IMR-90 (cell line): ENCODE measurements at regions not wholly inside any gene's neighbourhood (a gene's known extent, or its start where the extent isn't known, plus 50 kb on each side); places are given as distances from the start of the nearest gene placed in this dataset.
A peak's percentile ranks its signal among the peaks of the same experiment; 100 is the strongest.

Experiments used
- ATAC-seq: fragments of 200-7000 bp; cut with Tn5 transposase; 2 replicates; pipeline ENCODE4 v1.9.1; 2020; ENCODE audit warnings: low read depth, mild to moderate bottlenecking, moderate library complexity
- BruUV-seq: library from RNA; stranded (reverse); fragments of 400-500 nt; replicated peaks from 2 replicates; lab custom pipeline; 2021; lab: Mats Ljungman, UMichigan
- CTCF ChIA-PET: fragments of 300-600 bp; formaldehyde crosslinking; extraction: SDS; loops from one replicate; lab custom pipeline; 2021; ENCODE audit warnings: antibody characterized with exemption; lab: Yijun Ruan, JAX
- POLR2A ChIA-PET: fragments of 300-600 bp; sonication (Branson Sonifier 250); formaldehyde crosslinking; loops from one replicate; lab custom pipeline; 2022; ENCODE audit warnings: antibody characterized with exemption; ENCODE audit not compliant: unreplicated experiment; lab: Charles Lee
- DNase-seq: peaks from one replicate; pipeline ENCODE4 v3.0.0; 2013
- H2AFZ ChIP-seq: replicated peaks from 2 replicates; pipeline ENCODE3; 2013; ENCODE audit warnings: low read length, mild to moderate bottlenecking; ENCODE audit not compliant: poor library complexity
- H2AK5ac ChIP-seq: 2 replicates; pipeline ENCODE4 v1.6.1; 2013; ENCODE audit warnings: low read depth, low read length, inconsistent platforms
- H2AK9ac ChIP-seq: replicated peaks from 2 replicates; pipeline ENCODE3; 2013; ENCODE audit warnings: mild to moderate bottlenecking, low read depth, low read length, moderate library complexity; ENCODE audit not compliant: poor library complexity
- H2BK120ac ChIP-seq: 2 replicates; pipeline ENCODE4 v1.6.1; 2013; ENCODE audit warnings: low read depth, low read length, inconsistent platforms
- H2BK15ac ChIP-seq: 3 replicates; pipeline ENCODE4 v1.6.1; 2013; ENCODE audit warnings: low read depth, low read length, inconsistent platforms
- H2BK20ac ChIP-seq: 2 replicates; pipeline ENCODE4 v1.6.1; 2013; ENCODE audit warnings: low read depth, mild to moderate bottlenecking, inconsistent platforms, low read length, moderate library complexity
- H2BK5ac ChIP-seq: 2 replicates; pipeline ENCODE4 v1.6.1; 2013; ENCODE audit warnings: mild to moderate bottlenecking, low read depth, low read length, inconsistent platforms; ENCODE audit not compliant: poor library complexity, severe bottlenecking
- H3K14ac ChIP-seq: replicated peaks from 2 replicates; pipeline ENCODE4 v1.6.1; 2013; ENCODE audit warnings: low read depth, low read length, inconsistent platforms
- H3K18ac ChIP-seq: 2 replicates; pipeline ENCODE4 v1.6.1; 2013; ENCODE audit warnings: low read depth, low read length, control low read depth
- H3K23ac ChIP-seq: 2 replicates; pipeline ENCODE4 v1.6.1; 2013; ENCODE audit warnings: low read depth, low read length, inconsistent platforms
- H3K27ac ChIP-seq: 2 replicates; pipeline ENCODE4 v1.5.1; 2013; ENCODE audit warnings: mild to moderate bottlenecking, control low read depth, low read length; ENCODE audit not compliant: insufficient read depth
- H3K27me3 ChIP-seq: 2 replicates; pipeline ENCODE4 v1.6.1; 2013; ENCODE audit warnings: low read length; ENCODE audit not compliant: control insufficient read depth, insufficient read depth
- H3K36me3 ChIP-seq: 2 replicates; pipeline ENCODE4 v1.6.1; 2013; ENCODE audit warnings: low read length, mixed read lengths; ENCODE audit not compliant: control insufficient read depth, insufficient read depth
- H3K4ac ChIP-seq: 2 replicates; pipeline ENCODE4 v1.6.1; 2013; ENCODE audit warnings: low read depth, low read length, inconsistent platforms
- H3K4me1 ChIP-seq: 2 replicates; pipeline ENCODE4 v1.6.1; 2013; ENCODE audit warnings: low read length, mixed read lengths; ENCODE audit not compliant: control insufficient read depth, insufficient read depth
- H3K4me2 ChIP-seq: 2 replicates; pipeline ENCODE4 v1.6.1; 2013; ENCODE audit warnings: low read depth, mild to moderate bottlenecking, control low read depth, low read length, moderate library complexity
- H3K4me3 ChIP-seq: 2 replicates; pipeline ENCODE4 v1.5.1; 2013; ENCODE audit warnings: low read depth, mild to moderate bottlenecking, control low read depth, low read length, moderate library complexity; ENCODE audit not compliant: insufficient read depth
- H3K56ac ChIP-seq: 2 replicates; pipeline ENCODE4 v1.6.1; 2013; ENCODE audit warnings: low read length, inconsistent platforms; ENCODE audit not compliant: insufficient read depth; ENCODE audit errors: extremely low read depth
- H3K79me1 ChIP-seq, 2 experiments: 2 replicates each; pipeline ENCODE4 v1.6.1; 2013; ENCODE audit warnings: low read length in 2 of 2, inconsistent platforms in 1 of 2, low read depth in 1 of 2
- H3K9ac ChIP-seq: 2 replicates; pipeline ENCODE4 v1.6.1; 2013; ENCODE audit warnings: low read depth, low read length, control low read depth
- H3K9me1 ChIP-seq: 2 replicates; pipeline ENCODE4 v1.6.1; 2013; ENCODE audit warnings: low read length, inconsistent platforms; ENCODE audit not compliant: insufficient read depth
- H3K9me3 ChIP-seq: 2 replicates; pipeline ENCODE4 v1.6.1; 2013; ENCODE audit warnings: low read length; ENCODE audit not compliant: control insufficient read depth, insufficient read depth
- H4K20me1 ChIP-seq: 2 replicates; pipeline ENCODE4 v1.6.1; 2013; ENCODE audit warnings: low read length, inconsistent platforms; ENCODE audit not compliant: insufficient read depth
- H4K5ac ChIP-seq: 2 replicates; pipeline ENCODE4 v1.6.1; 2013; ENCODE audit warnings: mild to moderate bottlenecking, low read depth, low read length, control low read depth
- H4K8ac ChIP-seq, 2 experiments: 2 replicates each; pipeline ENCODE4 v1.6.1; 2013; ENCODE audit warnings: low read depth in 2 of 2, low read length in 2 of 2, control low read depth in 1 of 2, inconsistent platforms in 1 of 2
- H4K91ac ChIP-seq: 2 replicates; pipeline ENCODE4 v1.6.1; 2013; ENCODE audit warnings: low read depth, low read length, inconsistent platforms; ENCODE audit not compliant: insufficient read depth
- BHLHE40 ChIP-seq: fragments of 150-350 bp; IDR thresholded peaks from 2 replicates; pipeline ENCODE4 v1.6.1; 2016; ENCODE audit warnings: mild to moderate bottlenecking, low read depth, low read length
- CHD1 ChIP-seq: IDR thresholded peaks from 2 replicates; pipeline ENCODE4 v1.6.1; 2012; ENCODE audit warnings: low read depth, low read length, improper control_type of control experiment
- FOS ChIP-seq: fragments of 150-350 bp; IDR thresholded peaks from 2 replicates; pipeline ENCODE4 v1.6.1; 2016; ENCODE audit warnings: low read depth, low read length
- MAZ ChIP-seq: IDR thresholded peaks from 2 replicates; pipeline ENCODE4 v1.6.1; 2012; ENCODE audit warnings: low read depth, mild to moderate bottlenecking, low read length, improper control_type of control experiment, moderate library complexity, borderline replicate concordance
- MXI1 ChIP-seq: IDR thresholded peaks from 2 replicates; pipeline ENCODE4 v1.6.1; 2012; ENCODE audit warnings: low read depth, mild to moderate bottlenecking, low read length, moderate library complexity, borderline replicate concordance
- POLR2A ChIP-seq: IDR thresholded peaks from 2 replicates; pipeline ENCODE4 v1.6.1; 2012; ENCODE audit warnings: mild to moderate bottlenecking, low read depth, low read length
- RAD21 ChIP-seq: IDR thresholded peaks from 2 replicates; pipeline ENCODE4 v1.6.1; 2012; ENCODE audit warnings: low read length, improper control_type of control experiment
- RFX5 ChIP-seq: IDR thresholded peaks from 2 replicates; pipeline ENCODE4 v1.8.0; 2012; ENCODE audit warnings: low read depth, mild to moderate bottlenecking, low read length, moderate library complexity
- SMC3 ChIP-seq: fragments of 150-350 bp; IDR thresholded peaks from 2 replicates; pipeline ENCODE4 v1.6.1; 2016; ENCODE audit warnings: low read depth, mild to moderate bottlenecking, antibody characterized with exemption, low read length, moderate library complexity
- WGBS, 2 experiments: methylation state at CpG; one replicate each; pipeline versions ENCODE4 v1.1.5 to v1.1.7; 2013; ENCODE audit warnings: missing lambda C conversion rate in 2 of 2; ENCODE audit not compliant: insufficient read length in 1 of 2; ENCODE audit errors: extremely low coverage in 2 of 2; 5-methylcytosine and 5-hydroxymethylcytosine counted together
- dilution Hi-C: fragments of 300-500 bp; cut with HindIII; formaldehyde crosslinking; loops from one replicate; pipeline ENCODE4 v1.14.3; 2018; ENCODE audit warnings: low sequenced_read_pairs; ENCODE audit not compliant: unreplicated experiment
- in situ Hi-C: fragments of 300-500 bp; cut with MboI; formaldehyde crosslinking; loops from 3 replicates; pipeline ENCODE4 v1.14.3; 2019; ENCODE audit warnings: low sequenced_read_pairs, inconsistent platforms, mixed read lengths
- intact Hi-C: fragments of 100-400 bp; cut with micrococcal nuclease; formaldehyde crosslinking; loops from 2 replicates; pipeline ENCODE4 v1.10.0; 2022
- TF ChIP-seq, protein P1 (sequence below): fragments of 150-350 bp; IDR thresholded peaks from 2 replicates; pipeline ENCODE4 v1.6.1; 2017; ENCODE audit warnings: mild to moderate bottlenecking, antibody characterized with exemption, low read length, low read depth
- TF ChIP-seq, protein P2 (sequence below): fragments of 150-350 bp; IDR thresholded peaks from 2 replicates; pipeline ENCODE4 v1.6.1; 2016; ENCODE audit warnings: low read depth, mild to moderate bottlenecking, low read length, moderate library complexity, borderline replicate concordance

DNA sequence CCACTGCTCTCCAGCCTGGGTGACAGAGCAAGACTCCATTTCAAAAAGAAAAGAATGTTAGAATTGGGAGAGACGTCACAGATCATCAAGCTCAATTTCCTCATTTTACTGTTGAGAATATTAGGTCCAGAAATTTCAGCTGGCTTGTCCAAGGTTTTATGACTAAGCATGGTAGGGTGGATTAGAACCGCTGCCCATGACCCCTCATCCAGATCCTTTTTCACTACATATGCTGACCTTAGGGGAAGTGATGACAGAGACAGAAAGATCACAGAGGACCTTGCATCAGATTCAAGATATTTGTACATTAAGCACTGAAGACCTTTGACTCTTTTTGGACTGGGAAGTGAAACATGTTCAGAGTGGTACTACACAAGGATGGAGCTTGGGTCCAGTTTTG, 134.5 kb downstream of the ADAMTS15 start:
- ChIA-PET POLR2A (no interaction called here), CTCF (no interaction called here)
- no TSS peak for BruUV-seq

More for the DNA sequence above, 134.5 kb downstream of the ADAMTS15 start:
- WGBS, 2 experiments = no CpG with 5 or more reads among the region's 2 CpGs
- Histone ChIP-seq H2BK5ac (no peak overlapping the region), H3K4me1 (peaks cover 17% of the 10 kb centered on the region), H3K14ac (no peak overlapping the region), H3K23ac (no peak overlapping the region), H2BK20ac (no peak overlapping the region), H3K4ac (no peak overlapping the region), H2AK5ac (no peak overlapping the region), H2AK9ac (no peak overlapping the region), H3K27me3 (no peaks in the 10 kb centered on the region), H3K9me3 (peaks cover 4% of the 10 kb centered on the region; the same call in 1 of the 2 replicates), H3K9ac (no peak overlapping the region), H4K91ac (no peak overlapping the region), H3K56ac (no peak overlapping the region), H3K27ac (no peak overlapping the region), H3K4me3 (no peak overlapping the region), H4K20me1 (no peaks in the 10 kb centered on the region), H2BK120ac (no peak overlapping the region), H4K5ac (no peak overlapping the region), H3K36me3 (no peaks in the 10 kb centered on the region), H2BK15ac (0 out of 3 replicates have a peak overlapping the region, but pooled peaks have one; percentile 10), H2AFZ (no peak overlapping the region), H3K9me1 (peaks cover 9% of the 10 kb centered on the region; the same call in 1 of the 2 replicates), H3K79me1 (no peaks in the 10 kb centered on the region), H3K18ac (no peak overlapping the region), H4K8ac (no peak overlapping the region), H3K4me2 (no peak overlapping the region)
- ATAC-seq = no peak
- in situ Hi-C loops = no loop called here
- DNase-seq = no peak
- intact Hi-C loops = no loop called here
- dilution Hi-C loops = no loop called here
- TF ChIP-seq MXI1 (no peak), SMC3 (no peak), RAD21 (no peak), MAZ (no peak), BHLHE40 (no peak), RFX5 (no peak), CHD1 (no peak), FOS (no peak), POLR2A (no peak)
- TF ChIP-seq, protein P1, sequence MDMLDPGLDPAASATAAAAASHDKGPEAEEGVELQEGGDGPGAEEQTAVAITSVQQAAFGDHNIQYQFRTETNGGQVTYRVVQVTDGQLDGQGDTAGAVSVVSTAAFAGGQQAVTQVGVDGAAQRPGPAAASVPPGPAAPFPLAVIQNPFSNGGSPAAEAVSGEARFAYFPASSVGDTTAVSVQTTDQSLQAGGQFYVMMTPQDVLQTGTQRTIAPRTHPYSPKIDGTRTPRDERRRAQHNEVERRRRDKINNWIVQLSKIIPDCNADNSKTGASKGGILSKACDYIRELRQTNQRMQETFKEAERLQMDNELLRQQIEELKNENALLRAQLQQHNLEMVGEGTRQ = no peak
- TF ChIP-seq, protein P2, sequence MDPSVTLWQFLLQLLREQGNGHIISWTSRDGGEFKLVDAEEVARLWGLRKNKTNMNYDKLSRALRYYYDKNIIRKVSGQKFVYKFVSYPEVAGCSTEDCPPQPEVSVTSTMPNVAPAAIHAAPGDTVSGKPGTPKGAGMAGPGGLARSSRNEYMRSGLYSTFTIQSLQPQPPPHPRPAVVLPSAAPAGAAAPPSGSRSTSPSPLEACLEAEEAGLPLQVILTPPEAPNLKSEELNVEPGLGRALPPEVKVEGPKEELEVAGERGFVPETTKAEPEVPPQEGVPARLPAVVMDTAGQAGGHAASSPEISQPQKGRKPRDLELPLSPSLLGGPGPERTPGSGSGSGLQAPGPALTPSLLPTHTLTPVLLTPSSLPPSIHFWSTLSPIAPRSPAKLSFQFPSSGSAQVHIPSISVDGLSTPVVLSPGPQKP = no peak
